Uterus (tissue), 3 donors: ENCODE measurements at regions not wholly inside any gene's neighbourhood (a gene's known extent, or its start where the extent isn't known, plus 50 kb on each side); places are given as distances from the start of the nearest gene placed in this dataset.

ENCODE experiments used
- DNase-seq, 2 donors: peaks; one replicate each; pipeline ENCODE4 v3.0.0-alpha.2; 2019 to 2020
- H3K27ac ChIP-seq, 2 donors: fragments of 200-600 bp; sonication (generic); 1 replicate in 1 of 2; 2 replicates in 1 of 2; pipeline ENCODE4 v1.5.1; 2016 to 2018
- H3K27me3 ChIP-seq, 2 donors: fragments of 200-600 bp; sonication (generic); one replicate each; pipeline ENCODE4 v1.5.1; 2018 to 2019; ENCODE audit warnings: control low read depth in 1 of 2
- H3K36me3 ChIP-seq, 2 donors: fragments of 200-600 bp; sonication (generic); one replicate each; pipeline ENCODE4 v1.5.1; 2019; ENCODE audit warnings: control low read depth in 1 of 2
- H3K4me1 ChIP-seq, 2 donors: fragments of 200-600 bp; sonication (generic); one replicate each; pipeline ENCODE4 v1.5.1; 2018 to 2019; ENCODE audit warnings: control low read depth in 1 of 2
- H3K4me3 ChIP-seq, 2 donors: fragments of 200-600 bp; sonication (generic); 1 replicate in 1 of 2; 2 replicates in 1 of 2; pipeline ENCODE4 v1.5.1; 2018 to 2019; ENCODE audit warnings: mild to moderate bottlenecking in 1 of 2
- H3K9me3 ChIP-seq, 2 donors: fragments of 200-600 bp; sonication (generic); one replicate each; pipeline ENCODE4 v1.5.1; 2019; ENCODE audit warnings: control low read depth in 1 of 2
- CTCF ChIP-seq, 4 experiments: fragments of 200-600 bp in 2 of 4; fragments of 450-650 bp in 2 of 4; sonication (generic) in 2 of 4; IDR thresholded peaks; one replicate each; pipeline ENCODE4 v1.5.1; 2016 to 2019; ENCODE audit warnings: antibody characterized with exemption in 4 of 4, mild to moderate bottlenecking in 2 of 4, moderate library complexity in 1 of 4
- POLR2A ChIP-seq, 2 donors: fragments of 450-650 bp; IDR thresholded peaks; one replicate each; pipeline ENCODE4 v1.6.1; 2016; ENCODE audit warnings: antibody characterized with exemption in 2 of 2, mild to moderate bottlenecking in 1 of 2, moderate library complexity in 1 of 2
- intact Hi-C: fragments of 100-400 bp; cut with DNase I; formaldehyde crosslinking; loops from one replicate; pipeline ENCODE4 v1.15.1; 2023; ENCODE audit warnings: low total_unique reads
- donor health status: DM: yes; HTN: yes; CAD: no.

- H3K27ac ChIP-seq: no peak overlapping the region
- no peak overlapping the region for H3K4me3 ChIP-seq
- no peaks in the 10 kb centered on the region for H3K4me1 ChIP-seq
- H3K36me3 ChIP-seq: no peaks in the 10 kb centered on the region
- no peaks in the 10 kb centered on the region for H3K9me3 ChIP-seq
- intact Hi-C loops: no loop called here
- no peak for TF ChIP-seq CTCF (IDR thresholded peaks at IDR 0.05)
- no peak for TF ChIP-seq POLR2A (IDR thresholded peaks at IDR 0.05)
- no peak for DNase-seq
- no peaks in the 10 kb centered on the region for H3K27me3 ChIP-seq
These were observed 1160.7 kb downstream of the CNTNAP5 start for GRCh38 chr2:125185691-125186270.

GRCh38 chr2:125207431-125207830, 1182.3 kb downstream of the CNTNAP5 start:
- TF ChIP-seq POLR2A (IDR thresholded peaks at IDR 0.05) (no peak), CTCF (IDR thresholded peaks at IDR 0.05) (no peak)
- no peak overlapping the region for H3K4me3 ChIP-seq
- H3K4me1 ChIP-seq: no peaks in the 10 kb centered on the region
- no peaks in the 10 kb centered on the region for H3K9me3 ChIP-seq
- no peak for DNase-seq
- H3K27me3 ChIP-seq: no peaks in the 10 kb centered on the region
- no peak overlapping the region for H3K27ac ChIP-seq
- no peaks in the 10 kb centered on the region for H3K36me3 ChIP-seq
- intact Hi-C loops: no loop called here

- DNase-seq: no peak
- TF ChIP-seq POLR2A (IDR thresholded peaks at IDR 0.05) (no peak), CTCF (IDR thresholded peaks at IDR 0.05) (no peak)
These were observed 1191.2 kb downstream of the CNTNAP5 start for GRCh38 chr2:125216321-125216720.

GRCh38 chr2:125224188-125224587, 1199.1 kb downstream of the CNTNAP5 start:
- intact Hi-C loops: no loop called here
- TF ChIP-seq POLR2A (IDR thresholded peaks at IDR 0.05) (no peak), CTCF (IDR thresholded peaks at IDR 0.05) (no peak)
- Histone ChIP-seq H3K4me1 (no peaks in the 10 kb centered on the region), H3K4me3 (no peak overlapping the region), H3K27me3 (no peaks in the 10 kb centered on the region), H3K9me3 (no peaks in the 10 kb centered on the region), H3K27ac (no peak overlapping the region), H3K36me3 (no peaks in the 10 kb centered on the region)
- no peak for DNase-seq

More at GRCh38 chr2:125216321-125216720, 1191.2 kb downstream of the CNTNAP5 start:
- Histone ChIP-seq H3K4me3 (no peak overlapping the region), H3K4me1 (no peaks in the 10 kb centered on the region), H3K36me3 (no peaks in the 10 kb centered on the region), H3K27me3 (no peaks in the 10 kb centered on the region), H3K27ac (no peak overlapping the region), H3K9me3 (no peaks in the 10 kb centered on the region)
- intact Hi-C loops: no loop called here

GRCh38 chr2:125224830-125225229, 1199.7 kb downstream of the CNTNAP5 start:
- intact Hi-C loops: no loop called here
- Histone ChIP-seq H3K4me1 (no peaks in the 10 kb centered on the region), H3K36me3 (no peaks in the 10 kb centered on the region), H3K27ac (no peak overlapping the region), H3K9me3 (no peaks in the 10 kb centered on the region), H3K4me3 (no peak overlapping the region), H3K27me3 (no peaks in the 10 kb centered on the region)
- no peak for DNase-seq
- TF ChIP-seq POLR2A (IDR thresholded peaks at IDR 0.05) (no peak), CTCF (IDR thresholded peaks at IDR 0.05) (no peak)
